Ascending aorta (tissue), 2 donors: ENCODE measurements at regions not wholly inside any gene's neighbourhood (a gene's known extent, or its start where the extent isn't known, plus 50 kb on each side); places are given as distances from the start of the nearest gene placed in this dataset.

Experiments
- DNase-seq, 2 donors: peaks; one replicate each; pipeline ENCODE4 v3.0.0-alpha.2; 2019; ENCODE audit warnings: low spot score in 2 of 2
- H3K27ac ChIP-seq, 2 donors: fragments of 200-600 bp; sonication (generic); one replicate each; pipeline ENCODE4 v1.5.1; 2016 to 2017; ENCODE audit warnings: mild to moderate bottlenecking in 1 of 2
- H3K27me3 ChIP-seq: fragments of 200-600 bp; sonication (generic); one replicate; pipeline ENCODE4 v1.5.1; 2017
- H3K36me3 ChIP-seq, 2 donors: fragments of 200-600 bp; sonication (generic); one replicate each; pipeline ENCODE4 v1.5.1; 2016
- H3K4me1 ChIP-seq, 2 donors: fragments of 200-600 bp; sonication (generic); one replicate each; pipeline ENCODE4 v1.5.1; 2016 to 2017; ENCODE audit warnings: mild to moderate bottlenecking in 1 of 2
- H3K4me3 ChIP-seq, 2 donors: fragments of 200-600 bp; sonication (generic); one replicate each; pipeline ENCODE4 v1.5.1; 2016 to 2017; ENCODE audit warnings: mild to moderate bottlenecking in 1 of 2
- H3K9me3 ChIP-seq, 2 donors: fragments of 200-600 bp; sonication (generic); one replicate each; pipeline ENCODE4 v1.5.1; 2016
- CTCF ChIP-seq, 3 experiments: fragments of 200-600 bp in 2 of 3; fragments of 450-650 bp in 1 of 3; sonication (generic) in 2 of 3; IDR thresholded peaks; one replicate each; pipeline ENCODE4 v1.5.1; 2016 to 2019; ENCODE audit warnings: antibody characterized with exemption in 3 of 3, mild to moderate bottlenecking in 1 of 3, moderate library complexity in 1 of 3
- intact Hi-C: fragments of 100-400 bp; cut with DNase I; formaldehyde crosslinking; loops from one replicate; pipeline ENCODE4 v1.15.1; 2023

- H3K9me3 ChIP-seq = no peaks in the 10 kb centered on the region
- H3K27me3 ChIP-seq = no peaks in the 10 kb centered on the region
- no peaks in the 10 kb centered on the region for H3K36me3 ChIP-seq
- DNase-seq = no peak
- intact Hi-C loops = no loop called here
- no peak overlapping the region for H3K27ac ChIP-seq
- no peak for TF ChIP-seq CTCF (IDR thresholded peaks at IDR 0.05)
- no peak overlapping the region for H3K4me3 ChIP-seq
- H3K4me1 ChIP-seq = no peaks in the 10 kb centered on the region
Observed at GRCh38 chr4:149291463-149291862, 524.2 kb downstream of the IQCM start.

GRCh38 chr4:149280806-149281205 lies 534.8 kb downstream of the IQCM start:
- no peak overlapping the region for H3K27ac ChIP-seq
- no peaks in the 10 kb centered on the region for H3K9me3 ChIP-seq
- no peak overlapping the region for H3K4me3 ChIP-seq
- DNase-seq = no peak
- H3K4me1 ChIP-seq = no peaks in the 10 kb centered on the region
- H3K27me3 ChIP-seq = no peaks in the 10 kb centered on the region
- no peak for TF ChIP-seq CTCF (IDR thresholded peaks at IDR 0.05)
- H3K36me3 ChIP-seq = no peaks in the 10 kb centered on the region
- intact Hi-C loops = no loop called here

GRCh38 chr4:149279776-149280175 lies 535.9 kb downstream of the IQCM start:
- no peak overlapping the region for H3K4me3 ChIP-seq
- H3K27me3 ChIP-seq = no peaks in the 10 kb centered on the region
- intact Hi-C loops = no loop called here
- no peak overlapping the region for H3K27ac ChIP-seq
- no peak for TF ChIP-seq CTCF (IDR thresholded peaks at IDR 0.05)
- no peaks in the 10 kb centered on the region for H3K36me3 ChIP-seq
- no peak for DNase-seq
- no peaks in the 10 kb centered on the region for H3K9me3 ChIP-seq
- no peaks in the 10 kb centered on the region for H3K4me1 ChIP-seq

GRCh38 chr4:149279331-149279730 lies 536.3 kb downstream of the IQCM start:
- no peak for TF ChIP-seq CTCF (IDR thresholded peaks at IDR 0.05)
- Histone ChIP-seq H3K4me1 (no peaks in the 10 kb centered on the region), H3K27me3 (no peaks in the 10 kb centered on the region), H3K9me3 (no peaks in the 10 kb centered on the region), H3K27ac (no peak overlapping the region), H3K36me3 (no peaks in the 10 kb centered on the region), H3K4me3 (no peak overlapping the region)
- no peak for DNase-seq
- intact Hi-C loops = no loop called here

GRCh38 chr4:149277705-149278104 lies 537.9 kb downstream of the IQCM start:
- intact Hi-C loops = no loop called here
- no peak overlapping the region for H3K27ac ChIP-seq
- no peaks in the 10 kb centered on the region for H3K27me3 ChIP-seq
- DNase-seq = no peak
- H3K4me1 ChIP-seq = no peaks in the 10 kb centered on the region
- no peaks in the 10 kb centered on the region for H3K36me3 ChIP-seq
- H3K4me3 ChIP-seq = no peak overlapping the region
- TF ChIP-seq CTCF (IDR thresholded peaks at IDR 0.05) = no peak
- no peaks in the 10 kb centered on the region for H3K9me3 ChIP-seq

- no peaks in the 10 kb centered on the region for H3K27me3 ChIP-seq
- no peaks in the 10 kb centered on the region for H3K9me3 ChIP-seq
- no peak overlapping the region for H3K4me3 ChIP-seq
- DNase-seq = no peak
- intact Hi-C loops = no loop called here
- no peak for TF ChIP-seq CTCF (IDR thresholded peaks at IDR 0.05)
- H3K27ac ChIP-seq = no peak overlapping the region
- no peaks in the 10 kb centered on the region for H3K36me3 ChIP-seq
- no peaks in the 10 kb centered on the region for H3K4me1 ChIP-seq
Observed at GRCh38 chr4:149269835-149270234, 545.8 kb downstream of the IQCM start.
